ENCODE measurements at regions not wholly inside any gene's neighbourhood (a gene's known extent, or its start where the extent isn't known, plus 50 kb on each side); places are given as distances from the start of the nearest gene placed in this dataset.

- TF ChIP-seq CREB1 (IDR thresholded peaks at IDR 0.05) = no peak
- no peak for TF ChIP-seq YY1 (IDR thresholded peaks at IDR 0.05; ENCODE audit: low read depth, low read length)
- no peak for TF ChIP-seq RAD21 (IDR thresholded peaks at IDR 0.05 in 1 of 2, conservative IDR thresholded peaks at IDR 0.05 in 1 of 2; ENCODE audit: low read depth in 2 of 2, low read length in 2 of 2)
- TF ChIP-seq TBP (IDR thresholded peaks at IDR 0.05; ENCODE audit: low read depth, low read length) = no peak
- POLR2A ChIA-PET (ENCODE audit: partially characterized antibody) = no interaction called here
- Histone ChIP-seq H4K91ac (replicated peaks; ENCODE audit: insufficient read length, low read length) (no peak overlapping the region), H2AK5ac (ENCODE audit: low read depth, low read length) (no peak overlapping the region), H3K27me3 (replicated peaks in 1 of 4; ENCODE audit: control insufficient read depth in 3 of 4, extremely low read depth in 1 of 4, insufficient read depth in 3 of 4, low read length in 3 of 4) (no peaks in the 10 kb centered on the region), H3K79me2 (ENCODE audit: control insufficient read depth in 1 of 2, insufficient read depth in 2 of 2, low read length in 2 of 2) (no peaks in the 10 kb centered on the region), H2BK20ac (ENCODE audit: low read length) (no peak overlapping the region), H3K36me3 (ENCODE audit: control insufficient read depth in 2 of 4, insufficient read depth in 4 of 4, low read length in 3 of 4) (no peaks in the 10 kb centered on the region), H3K4me3 (ENCODE audit: extremely low read depth in 1 of 4, insufficient read depth in 2 of 4, low read depth in 3 of 4, low read length in 4 of 4) (no peak overlapping the region), H2BK120ac (replicated peaks; ENCODE audit: low read depth, low read length) (no peak overlapping the region), H3K9ac (replicated peaks in 1 of 4; ENCODE audit: extremely low read depth in 1 of 4, low read depth in 3 of 4, low read length in 3 of 4) (no peak overlapping the region), H3K9me3 (ENCODE audit: insufficient read depth in 2 of 2, low read depth in 1 of 2, low read length in 1 of 2) (no peaks in the 10 kb centered on the region), H3K4ac (replicated peaks; ENCODE audit: insufficient read length, low read depth, low read length) (no peak overlapping the region), H4K8ac (ENCODE audit: extremely low read depth, insufficient read depth, low read length) (no peak overlapping the region), H3K79me1 (ENCODE audit: low read depth, low read length) (no peaks in the 10 kb centered on the region), H2AFZ (ENCODE audit: low read length) (no peak overlapping the region), H3K27ac (ENCODE audit: low read depth, low read length) (no peak overlapping the region), H3K23me2 (ENCODE audit: low read depth, low read length) (no peaks in the 10 kb centered on the region), H2BK5ac (ENCODE audit: low read depth, low read length) (no peak overlapping the region), H4K20me1 (replicated peaks in 1 of 2; ENCODE audit: control insufficient read depth in 1 of 2, insufficient read depth in 2 of 2, low read length in 2 of 2) (no peaks in the 10 kb centered on the region), H3K23ac (ENCODE audit: insufficient read length) (no peak overlapping the region), H4K5ac (ENCODE audit: insufficient read length, low read depth, low read length) (no peak overlapping the region), H3K18ac (ENCODE audit: extremely low read depth, low read length) (no peak overlapping the region), H3K56ac (replicated peaks; ENCODE audit: insufficient read length, low read depth, low read length) (no peak overlapping the region), H2BK15ac (ENCODE audit: low read length) (no peak overlapping the region), H3K14ac (ENCODE audit: insufficient read length) (no peak overlapping the region), H2BK12ac (ENCODE audit: low read depth, low read length) (no peak overlapping the region), H3K4me2 (ENCODE audit: insufficient read depth in 1 of 2, low read depth in 2 of 2, low read length in 2 of 2) (no peak overlapping the region), H3K4me1 (replicated peaks in 1 of 4; ENCODE audit: control insufficient read depth in 3 of 4, insufficient read depth in 4 of 4, low read length in 3 of 4) (peaks cover 0 to 4% (median under 1%) of the 10 kb centered on the region in 4 experiments; a peak in 1 of 7 replicates)
- FAIRE-seq (no peak), DNase-seq (ENCODE audit: low read depth in 1 of 2, low spot score in 2 of 2) (no peak)
- WGBS, 2 experiments (ENCODE audit: extremely low coverage in 1 of 2, insufficient coverage in 1 of 2, insufficient read length in 1 of 2, insufficient replicate concordance in 2 of 2, low coverage in 1 of 2, low lambda C conversion rate in 2 of 2, missing lambda C conversion rate in 1 of 2) = 90% methylated on average over 2 of the region's 2 CpGs; no CpG with 5 or more reads in 1 of the 2 experiments
- CTCF ChIA-PET (ENCODE audit: partially characterized antibody) = no interaction called here
Observed at GRCh38 chr21:22128671-22129070, 1130.5 kb downstream of the NCAM2 start.

Data from H1 (cell line).